ENCODE measurements at regions not wholly inside any gene's neighbourhood (a gene's known extent, or its start where the extent isn't known, plus 50 kb on each side); places are given as distances from the start of the nearest gene placed in this dataset.

DNA sequence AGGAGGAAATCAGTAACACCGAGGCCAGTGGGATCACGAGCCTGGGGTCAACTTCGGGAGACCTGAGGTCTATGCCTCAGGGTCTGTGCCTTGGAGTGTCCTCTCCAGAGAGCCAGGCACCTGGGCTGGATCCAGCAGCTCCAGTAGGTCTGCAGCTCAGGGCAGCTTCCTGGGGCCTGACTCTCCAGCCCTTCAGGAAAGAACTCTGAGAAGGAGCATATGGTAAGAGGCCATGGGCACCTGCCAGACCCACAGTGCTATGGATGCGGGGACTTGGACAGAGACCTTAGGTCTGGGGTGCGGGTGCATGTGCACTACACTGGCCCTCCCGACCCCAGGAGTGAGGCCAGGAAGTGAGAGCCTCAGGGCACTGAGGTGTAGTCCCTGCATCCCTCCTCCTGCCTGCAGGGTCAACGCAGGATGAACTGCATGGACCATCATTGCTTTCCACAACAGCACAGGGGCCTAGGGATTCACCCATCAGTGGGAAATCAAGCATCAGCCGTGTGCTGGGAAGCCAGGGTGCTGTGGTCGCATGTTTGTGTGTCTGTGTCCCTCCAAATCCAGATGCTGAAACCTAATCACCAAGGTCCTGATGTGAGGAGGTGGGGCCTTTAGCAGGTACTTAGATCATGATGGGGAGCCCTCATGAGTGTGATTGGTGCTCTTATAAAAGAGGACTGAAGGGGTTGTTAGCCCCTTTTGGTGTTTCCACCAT, 210.9 kb upstream of the CST7 start:
- DNase-seq, result no peak
- Histone ChIP-seq H3K4me1 (peaks cover 0 to 11% (median 0%) of the 10 kb centered on the region in 6 donors), H3K9me3 (no peaks in the 10 kb centered on the region), H3K36me3 (no peaks in the 10 kb centered on the region), H3K27ac (no peak overlapping the region), H3K4me3 (no peak overlapping the region), H3K27me3 (replicated peaks in 1 of 7) (no peaks in the 10 kb centered on the region)
- 80 to 89% (median 82%) methylated on average over 7 to 9 of the region's 9 CpGs for WGBS, 5 donors
- TF ChIP-seq, protein P1, sequence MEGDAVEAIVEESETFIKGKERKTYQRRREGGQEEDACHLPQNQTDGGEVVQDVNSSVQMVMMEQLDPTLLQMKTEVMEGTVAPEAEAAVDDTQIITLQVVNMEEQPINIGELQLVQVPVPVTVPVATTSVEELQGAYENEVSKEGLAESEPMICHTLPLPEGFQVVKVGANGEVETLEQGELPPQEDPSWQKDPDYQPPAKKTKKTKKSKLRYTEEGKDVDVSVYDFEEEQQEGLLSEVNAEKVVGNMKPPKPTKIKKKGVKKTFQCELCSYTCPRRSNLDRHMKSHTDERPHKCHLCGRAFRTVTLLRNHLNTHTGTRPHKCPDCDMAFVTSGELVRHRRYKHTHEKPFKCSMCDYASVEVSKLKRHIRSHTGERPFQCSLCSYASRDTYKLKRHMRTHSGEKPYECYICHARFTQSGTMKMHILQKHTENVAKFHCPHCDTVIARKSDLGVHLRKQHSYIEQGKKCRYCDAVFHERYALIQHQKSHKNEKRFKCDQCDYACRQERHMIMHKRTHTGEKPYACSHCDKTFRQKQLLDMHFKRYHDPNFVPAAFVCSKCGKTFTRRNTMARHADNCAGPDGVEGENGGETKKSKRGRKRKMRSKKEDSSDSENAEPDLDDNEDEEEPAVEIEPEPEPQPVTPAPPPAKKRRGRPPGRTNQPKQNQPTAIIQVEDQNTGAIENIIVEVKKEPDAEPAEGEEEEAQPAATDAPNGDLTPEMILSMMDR (IDR thresholded peaks at IDR 0.05 in 8 of 11, conservative IDR thresholded peaks at IDR 0.05 in 3 of 11), result no peak
- TF ChIP-seq POLR2A (IDR thresholded peaks at IDR 0.05) (no peak), POLR2AphosphoS5 (IDR thresholded peaks at IDR 0.05) (no peak)
- intact Hi-C loops (cut with DNase I; ENCODE audit: low total_unique reads), result no loop called here

DNA sequence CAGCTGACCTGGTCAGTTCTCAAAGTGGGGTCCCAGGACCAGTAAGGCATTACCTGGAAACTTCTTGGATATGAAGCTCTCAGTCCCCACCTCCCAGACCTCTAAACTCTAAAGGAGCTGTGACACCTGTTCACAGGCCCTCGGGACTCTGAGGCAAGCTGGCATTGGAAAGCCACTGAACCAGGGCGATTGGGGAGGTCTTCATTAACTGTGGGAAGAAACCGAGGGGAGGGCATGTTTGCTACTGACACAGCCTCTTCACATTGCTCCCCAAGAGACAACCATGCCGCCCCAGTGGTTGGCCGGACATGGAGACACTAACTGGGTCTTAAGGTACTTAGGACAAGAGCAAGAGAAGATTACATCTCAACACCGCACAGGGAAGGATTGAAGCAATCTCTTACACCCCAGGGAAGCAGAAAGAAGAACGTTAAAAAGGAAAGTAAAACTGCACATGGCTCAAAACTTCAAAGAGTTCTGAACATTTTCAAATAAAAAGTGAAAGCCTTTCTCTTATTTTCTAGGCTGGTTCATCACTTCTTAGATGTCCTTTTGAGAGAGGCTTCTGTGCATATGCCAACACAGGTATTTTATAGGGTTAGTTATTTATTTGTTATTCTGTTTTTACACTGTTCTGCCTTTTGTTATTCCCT, 210.0 kb upstream of the CST7 start:
- Histone ChIP-seq H3K4me1 (peaks cover 0 to 11% (median 0%) of the 10 kb centered on the region in 6 donors), H3K36me3 (no peaks in the 10 kb centered on the region), H3K27me3 (replicated peaks in 1 of 7) (no peaks in the 10 kb centered on the region), H3K4me3 (no peak overlapping the region), H3K9me3 (no peaks in the 10 kb centered on the region), H3K27ac (no peak overlapping the region)
- TF ChIP-seq, protein P1 (IDR thresholded peaks at IDR 0.05 in 8 of 11, conservative IDR thresholded peaks at IDR 0.05 in 3 of 11), result no peak
- TF ChIP-seq POLR2A (IDR thresholded peaks at IDR 0.05) (no peak), POLR2AphosphoS5 (IDR thresholded peaks at IDR 0.05) (no peak)
- intact Hi-C loops (cut with DNase I; ENCODE audit: low total_unique reads), result no loop called here
- DNase-seq, result no peak
- WGBS, 5 donors, result 45 to 66% (median 60%) methylated on average over 6 to 7 of the region's 7 CpGs

DNA sequence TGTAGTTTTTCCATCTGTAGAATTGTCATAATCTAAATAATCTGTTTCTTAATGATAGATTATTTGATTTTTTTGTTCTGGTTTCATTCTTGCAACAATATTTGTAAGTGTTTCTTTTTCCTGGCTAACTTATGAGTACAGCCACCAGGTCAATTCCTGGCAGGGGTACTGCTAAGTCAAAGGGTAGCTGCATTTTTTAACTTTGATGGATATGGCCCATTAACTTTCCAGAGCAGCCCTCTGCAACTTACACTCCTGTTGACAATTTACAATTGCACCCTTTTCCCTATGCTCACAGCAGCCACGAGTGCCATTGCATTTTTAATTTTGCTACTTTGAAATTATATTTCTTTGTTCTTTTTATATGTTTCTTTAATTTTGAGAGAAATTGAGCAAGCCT, 209.3 kb upstream of the CST7 start:
- Histone ChIP-seq H3K4me3 (no peak overlapping the region), H3K27ac (no peak overlapping the region), H3K4me1 (peaks cover 0 to 11% (median 0%) of the 10 kb centered on the region in 6 donors)

More for the DNA sequence above, 209.3 kb upstream of the CST7 start:
- no peaks in the 10 kb centered on the region for H3K9me3 ChIP-seq
- H3K27me3 ChIP-seq (replicated peaks in 1 of 7), result no peaks in the 10 kb centered on the region
- H3K36me3 ChIP-seq, result no peaks in the 10 kb centered on the region
- DNase-seq, result no peak
- 70 to 85% (median 78%) methylated on average over 1 of the region's 1 CpG for WGBS, 5 donors
- intact Hi-C loops (cut with DNase I; ENCODE audit: low total_unique reads), result no loop called here
- TF ChIP-seq, protein P1 (IDR thresholded peaks at IDR 0.05 in 8 of 11, conservative IDR thresholded peaks at IDR 0.05 in 3 of 11), result no peak
- TF ChIP-seq POLR2AphosphoS5 (IDR thresholded peaks at IDR 0.05), result no peak
- TF ChIP-seq POLR2A (IDR thresholded peaks at IDR 0.05), result no peak
